Erythroblast (primary cell): ENCODE measurements at regions not wholly inside any gene's neighbourhood (a gene's known extent, or its start where the extent isn't known, plus 50 kb on each side); places are given as distances from the start of the nearest gene placed in this dataset.
"Not testable (repeated sequence)": the region's sequence is repeated elsewhere in the genome, so short reads cannot be mapped to it uniquely, and the experiment has no call there.

Source experiments
- DNase-seq, 2 experiments: peaks; one replicate each; lab custom pipeline; 2025; lab: John Stamatoyannopoulos, UW
- GATA1 ChIP-seq: IDR thresholded peaks from 2 replicates; pipeline ENCODE4 v1.6.1; 2011; ENCODE audit warnings: low read depth, mild to moderate bottlenecking, control low read depth, low read length, moderate library complexity
- POLR2A ChIP-seq: IDR thresholded peaks from 2 replicates; pipeline ENCODE4 v1.6.1; 2011; ENCODE audit warnings: mild to moderate bottlenecking, low read length

GRCh38 chr2:51844596-51844995 is 812.7 kb upstream of the NRXN1 start:
- DNase-seq, result no peak
- TF ChIP-seq POLR2A (no peak), GATA1 (no peak)

- TF ChIP-seq GATA1 (no peak), POLR2A (no peak)
- no peak for DNase-seq
These were observed 797.5 kb upstream of the NRXN1 start for GRCh38 chr2:51829477-51829876.

- TF ChIP-seq POLR2A (no peak), GATA1 (no peak)
- no peak for DNase-seq
These were observed 793.9 kb upstream of the NRXN1 start for GRCh38 chr2:51825823-51826222.

- TF ChIP-seq POLR2A (no peak), GATA1 (no peak)
- DNase-seq, result no peak
These were observed 781.3 kb upstream of the NRXN1 start for GRCh38 chr2:51813247-51813646.

- TF ChIP-seq GATA1, result no peak
- TF ChIP-seq POLR2A, result no peak
- DNase-seq, result no peak
These were observed 780.4 kb upstream of the NRXN1 start for GRCh38 chr2:51812138-51812866.

- TF ChIP-seq POLR2A (no peak), GATA1 (no peak)
- DNase-seq, result no peak
These were observed 778.3 kb upstream of the NRXN1 start for GRCh38 chr2:51810197-51810596.

- no peak for TF ChIP-seq GATA1
- TF ChIP-seq POLR2A, result no peak
- no peak for DNase-seq
These were observed 775.3 kb upstream of the NRXN1 start for GRCh38 chr2:51807229-51807628.

GRCh38 chr2:51795248-51795888 is 763.4 kb upstream of the NRXN1 start:
- TF ChIP-seq GATA1 (no peak), POLR2A (no peak)
- DNase-seq, result peak in 1 of 2 experiments; percentile 11

- DNase-seq, result no peak
- TF ChIP-seq POLR2A, result no peak
- no peak for TF ChIP-seq GATA1
These were observed 759.6 kb upstream of the NRXN1 start for GRCh38 chr2:51791496-51791895.

- no peak for DNase-seq
- TF ChIP-seq GATA1, result no peak
- no peak for TF ChIP-seq POLR2A
These were observed 758.9 kb upstream of the NRXN1 start for GRCh38 chr2:51790854-51791253.

- no peak for TF ChIP-seq GATA1
These were observed 758.0 kb upstream of the NRXN1 start for GRCh38 chr2:51789918-51790317.

GRCh38 chr2:51782921-51783765 is 751.2 kb upstream of the NRXN1 start:
- no peak for TF ChIP-seq GATA1
- no peak for TF ChIP-seq POLR2A
- no peak for DNase-seq

More at GRCh38 chr2:51789918-51790317, 758.0 kb upstream of the NRXN1 start:
- no peak for DNase-seq

GRCh38 chr2:51781691-51782090 is 749.8 kb upstream of the NRXN1 start:
- DNase-seq, result no peak
- no peak for TF ChIP-seq POLR2A
- no peak for TF ChIP-seq GATA1

- TF ChIP-seq POLR2A, result no peak
- no peak for TF ChIP-seq GATA1
- DNase-seq, result no peak
These were observed 748.4 kb upstream of the NRXN1 start for GRCh38 chr2:51780353-51780752.

- DNase-seq, result not testable (repeated sequence)
These were observed 747.8 kb upstream of the NRXN1 start for GRCh38 chr2:51779723-51780122.
